Heart right ventricle (tissue), 16 donors: ENCODE measurements at regions not wholly inside any gene's neighbourhood (a gene's known extent, or its start where the extent isn't known, plus 50 kb on each side); places are given as distances from the start of the nearest gene placed in this dataset.

ENCODE experiments used
- ATAC-seq, 8 donors: fragments of 200-7000 bp; cut with Tn5 transposase; one replicate each; pipeline ENCODE4 v1.9.1; 2020; ENCODE audit warnings: mild to moderate bottlenecking in 8 of 8, moderate library complexity in 8 of 8, moderate number of reproducible peaks in 1 of 8
- DNase-seq, 2 donors: peaks; one replicate each; pipeline ENCODE4 v3.0.0-alpha.2; 2020
- H3K27ac ChIP-seq, 10 donors: fragments of 200-600 bp; sonication (generic) in 2 of 10; one replicate each; pipeline versions ENCODE4 v1.5.0 to v1.8.0; 2020 to 2022; ENCODE audit warnings: mild to moderate bottlenecking in 3 of 10
- H3K27me3 ChIP-seq, 7 donors: fragments of 200-600 bp; one replicate each; pipeline ENCODE4 v1.8.0; 2021 to 2022; ENCODE audit warnings: mild to moderate bottlenecking in 2 of 7
- H3K36me3 ChIP-seq, 9 donors: fragments of 200-600 bp; sonication (generic) in 1 of 9; one replicate each; pipeline versions ENCODE4 v1.5.0 to v1.8.0; 2020 to 2022; ENCODE audit warnings: mild to moderate bottlenecking in 2 of 9
- H3K4me1 ChIP-seq, 9 donors: fragments of 200-600 bp; sonication (generic) in 1 of 9; one replicate each; pipeline versions ENCODE4 v1.5.0 to v1.8.0; 2020 to 2022; ENCODE audit warnings: mild to moderate bottlenecking in 4 of 9
- H3K4me3 ChIP-seq, 10 donors: fragments of 200-600 bp; sonication (generic) in 2 of 10; one replicate each; pipeline versions ENCODE4 v1.5.0 to v1.8.0; 2020 to 2022; ENCODE audit warnings: mild to moderate bottlenecking in 7 of 10, moderate library complexity in 2 of 10
- H3K9me3 ChIP-seq, 11 donors: fragments of 200-600 bp in 10 of 11; sonication (generic) in 2 of 11; one replicate each; pipeline versions ENCODE4 v1.5.0 to v1.8.0; 2013 to 2022; ENCODE audit warnings: mild to moderate bottlenecking in 2 of 11, control low read depth in 1 of 11, moderate library complexity in 1 of 11
- CTCF ChIP-seq, 9 donors: fragments of 200-600 bp; sonication (generic) in 2 of 9; IDR thresholded peaks; one replicate each; pipeline versions ENCODE4 v1.5.0 to v1.8.0; 2021 to 2022; ENCODE audit warnings: antibody characterized with exemption in 9 of 9, mild to moderate bottlenecking in 5 of 9, moderate library complexity in 1 of 9
- WGBS, 2 donors: extraction: QIAGEN DNeasy Blood & Tissue Kit; methylation state at CpG; one replicate each; pipeline ENCODE4 v1.1.7; 2013; ENCODE audit warnings: inconsistent platforms in 1 of 2; 5-methylcytosine and 5-hydroxymethylcytosine counted together
- intact Hi-C, 10 donors: fragments of 100-400 bp; cut with DNase I; formaldehyde crosslinking; loops; one replicate each; pipeline versions ENCODE4 v1.11.1 to v1.14.2; 2022
- donor health status: Arrhythmogenic right ventricular cardiomyopathy.
- donor health status: ischemic (EF 13 %, LVEDD 7.1; RV severe dilation, severe dysfunction).
- donor health status: healthy with polysubstance abuse.
- donor health status: DM: no; HTN: yes; CAD: no.
- donor health status: DM: no; HTN: no; CAD: no.
- donor health status: ischemic (EF 25% LVEDD 6.9; RV normal size, moderate dysfunction).
- donor health status: ischemic (EF 25% LVEDD 5.7; RV mildly dilated, moderate dysfunction).
- donor health status: healthy.
- donor health status: DM: yes; HTN: yes; CAD: no.
- donor health status: Ischemic cardiomyopathy.
- donor health status: ischemic (EF 35%, LVEDD 5.7; RV mildly dilated, moderate dysfunction).
- donor health status: nonischemic (EF 11% LVEDD 7.7; RV severe dilation, severe dysfunction).
- donor health status: DM: yes; HTN: yes; CAD: no.
- donor health status: PGD.
- donor health status: ischemic (EF 29% LVEDD 5.4; RV normal size, mild dysfunction).
- donor health status: nonischemic (EF 23%, LVEDD 6.1; RV moderate dilation, normal function).

GRCh38 chr6:77124604-77125003 lies 338.7 kb downstream of the HTR1B start:
- no peak for DNase-seq

GRCh38 chr6:77123527-77123926 lies 339.8 kb downstream of the HTR1B start:
- 84 to 86% methylated on average over 3 of the region's 3 CpGs for WGBS, 2 donors
- H3K36me3 ChIP-seq = no peaks in the 10 kb centered on the region
- H3K9me3 ChIP-seq = peaks cover 0 to 26% (median 0%) of the 10 kb centered on the region in 11 donors
- intact Hi-C loops = no loop called here
- H3K27me3 ChIP-seq = no peaks in the 10 kb centered on the region
- no peak for ATAC-seq
- TF ChIP-seq CTCF (IDR thresholded peaks at IDR 0.05) = no peak
- no peak overlapping the region for H3K4me3 ChIP-seq
- H3K4me1 ChIP-seq = no peaks in the 10 kb centered on the region
- H3K27ac ChIP-seq = no peak overlapping the region
- no peak for DNase-seq

More at GRCh38 chr6:77124604-77125003, 338.7 kb downstream of the HTR1B start:
- Histone ChIP-seq H3K27ac (no peak overlapping the region), H3K27me3 (no peaks in the 10 kb centered on the region), H3K9me3 (peaks cover 0 to 36% (median 6%) of the 10 kb centered on the region in 11 donors), H3K4me1 (no peaks in the 10 kb centered on the region), H3K36me3 (no peaks in the 10 kb centered on the region), H3K4me3 (no peak overlapping the region)
- intact Hi-C loops = no loop called here
- no peak for TF ChIP-seq CTCF (IDR thresholded peaks at IDR 0.05)
- WGBS, 2 donors = 86 to 92% methylated on average over 1 of the region's 1 CpG
- no peak for ATAC-seq

GRCh38 chr6:77106992-77107391 lies 356.3 kb downstream of the HTR1B start:
- intact Hi-C loops = no loop called here
- no peak for TF ChIP-seq CTCF (IDR thresholded peaks at IDR 0.05)
- H3K27ac ChIP-seq = no peak overlapping the region

GRCh38 chr6:77105091-77105490 lies 358.2 kb downstream of the HTR1B start:
- Histone ChIP-seq H3K27ac (no peak overlapping the region), H3K9me3 (no peaks in the 10 kb centered on the region), H3K4me3 (no peak overlapping the region), H3K4me1 (no peaks in the 10 kb centered on the region), H3K36me3 (no peaks in the 10 kb centered on the region), H3K27me3 (no peaks in the 10 kb centered on the region)
- 70 to 78% methylated on average over 2 of the region's 2 CpGs for WGBS, 2 donors
- intact Hi-C loops = no loop called here
- ATAC-seq (no peak), DNase-seq (no peak)
- TF ChIP-seq CTCF (IDR thresholded peaks at IDR 0.05) = no peak

More at GRCh38 chr6:77106992-77107391, 356.3 kb downstream of the HTR1B start:
- Histone ChIP-seq H3K4me1 (no peaks in the 10 kb centered on the region), H3K27me3 (no peaks in the 10 kb centered on the region), H3K36me3 (no peaks in the 10 kb centered on the region), H3K9me3 (peaks cover 0 to 2% (median 0%) of the 10 kb centered on the region in 11 donors), H3K4me3 (no peak overlapping the region)
- WGBS, 2 donors = 72 to 83% methylated on average over 4 of the region's 4 CpGs
- DNase-seq = no peak
- ATAC-seq = no peak
